MM.1S (cell line): ENCODE measurements at regions not wholly inside any gene's neighbourhood (a gene's known extent, or its start where the extent isn't known, plus 50 kb on each side); places are given as distances from the start of the nearest gene placed in this dataset.

Source experiments
- EZH2 ChIP-seq: fragments of 300-600 bp; sonication (generic); optimal IDR thresholded peaks from 2 replicates; pipeline ENCODE3; 2017; ENCODE audit warnings: low read depth, mild to moderate bottlenecking, antibody characterized with exemption, low read length, mixed read lengths
- EZH2phosphoT487 ChIP-seq: fragments of 300-600 bp; sonication (generic); IDR thresholded peaks from 2 replicates; pipeline ENCODE4 v1.6.1; 2018; ENCODE audit warnings: antibody characterized with exemption, low read length
- TF ChIP-seq, protein P1 (sequence below): fragments of 300-600 bp; sonication (generic); IDR thresholded peaks from 2 replicates; pipeline ENCODE4 v1.5.1; 2016; ENCODE audit warnings: antibody characterized with exemption, low read length, mixed read lengths

DNA sequence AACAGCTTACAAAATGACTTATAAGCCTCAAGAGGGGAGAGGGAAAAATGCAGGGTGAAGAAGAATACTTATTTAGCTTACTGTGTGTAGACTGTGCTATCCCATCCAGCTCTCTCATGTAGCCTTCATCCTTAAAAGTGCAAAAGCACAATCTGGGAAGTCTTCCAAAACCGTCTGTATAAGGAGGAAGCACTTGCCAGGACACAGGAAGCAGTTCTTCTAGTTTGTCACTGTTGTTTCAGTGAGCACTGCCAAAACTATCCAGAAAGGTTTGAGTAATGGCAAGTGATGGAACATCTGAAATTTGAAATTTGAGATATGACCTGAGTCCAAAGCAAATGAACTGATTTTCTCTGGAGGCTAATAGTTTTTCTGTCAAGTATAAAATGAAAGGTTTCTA, 140.8 kb upstream of the ISL1 start:
- TF ChIP-seq, protein P1, sequence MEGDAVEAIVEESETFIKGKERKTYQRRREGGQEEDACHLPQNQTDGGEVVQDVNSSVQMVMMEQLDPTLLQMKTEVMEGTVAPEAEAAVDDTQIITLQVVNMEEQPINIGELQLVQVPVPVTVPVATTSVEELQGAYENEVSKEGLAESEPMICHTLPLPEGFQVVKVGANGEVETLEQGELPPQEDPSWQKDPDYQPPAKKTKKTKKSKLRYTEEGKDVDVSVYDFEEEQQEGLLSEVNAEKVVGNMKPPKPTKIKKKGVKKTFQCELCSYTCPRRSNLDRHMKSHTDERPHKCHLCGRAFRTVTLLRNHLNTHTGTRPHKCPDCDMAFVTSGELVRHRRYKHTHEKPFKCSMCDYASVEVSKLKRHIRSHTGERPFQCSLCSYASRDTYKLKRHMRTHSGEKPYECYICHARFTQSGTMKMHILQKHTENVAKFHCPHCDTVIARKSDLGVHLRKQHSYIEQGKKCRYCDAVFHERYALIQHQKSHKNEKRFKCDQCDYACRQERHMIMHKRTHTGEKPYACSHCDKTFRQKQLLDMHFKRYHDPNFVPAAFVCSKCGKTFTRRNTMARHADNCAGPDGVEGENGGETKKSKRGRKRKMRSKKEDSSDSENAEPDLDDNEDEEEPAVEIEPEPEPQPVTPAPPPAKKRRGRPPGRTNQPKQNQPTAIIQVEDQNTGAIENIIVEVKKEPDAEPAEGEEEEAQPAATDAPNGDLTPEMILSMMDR = no peak
- TF ChIP-seq EZH2phosphoT487 (no peak), EZH2 (no peak)
